GM12891 (cell line): ENCODE measurements at regions not wholly inside any gene's neighbourhood (a gene's known extent, or its start where the extent isn't known, plus 50 kb on each side); places are given as distances from the start of the nearest gene placed in this dataset.
"Not testable (repeated sequence)": the region's sequence is repeated elsewhere in the genome, so short reads cannot be mapped to it uniquely, and the experiment has no call there.

Experiments used
- DNase-seq: peaks from one replicate; pipeline ENCODE4 v3.0.0; 2011; ENCODE audit warnings: low spot score; ENCODE audit not compliant: insufficient read length
- FAIRE-seq: peaks from 2 replicates; lab custom pipeline; 2011; peaks lifted over from hg19 to GRCh38; lab: Jason Lieb, UNC
- PAX5 ChIP-seq: IDR thresholded peaks from 2 replicates; pipeline ENCODE4 v1.6.1; 2011; ENCODE audit warnings: low read length, moderate library complexity, mild to moderate bottlenecking; ENCODE audit not compliant: insufficient read depth, severe bottlenecking
- POLR2A ChIP-seq: IDR thresholded peaks from 2 replicates; pipeline ENCODE4 v1.6.1; 2011; ENCODE audit warnings: low read depth, low read length, control low read depth
- POLR2AphosphoS5 ChIP-seq: IDR thresholded peaks from 2 replicates; pipeline ENCODE4 v1.6.1; 2011; ENCODE audit warnings: low read depth, low read length, control low read depth
- POU2F2 ChIP-seq: IDR thresholded peaks from 2 replicates; pipeline ENCODE4 v1.6.1; 2011; ENCODE audit warnings: low read depth, mild to moderate bottlenecking, control low read depth, low read length, moderate library complexity
- SPI1 ChIP-seq: IDR thresholded peaks from 2 replicates; pipeline ENCODE4 v1.6.1; 2011; ENCODE audit warnings: low read depth, low read length, control low read depth
- TAF1 ChIP-seq: IDR thresholded peaks from 2 replicates; pipeline ENCODE4 v1.6.1; 2011; ENCODE audit warnings: low read depth, low read length, control low read depth

DNA sequence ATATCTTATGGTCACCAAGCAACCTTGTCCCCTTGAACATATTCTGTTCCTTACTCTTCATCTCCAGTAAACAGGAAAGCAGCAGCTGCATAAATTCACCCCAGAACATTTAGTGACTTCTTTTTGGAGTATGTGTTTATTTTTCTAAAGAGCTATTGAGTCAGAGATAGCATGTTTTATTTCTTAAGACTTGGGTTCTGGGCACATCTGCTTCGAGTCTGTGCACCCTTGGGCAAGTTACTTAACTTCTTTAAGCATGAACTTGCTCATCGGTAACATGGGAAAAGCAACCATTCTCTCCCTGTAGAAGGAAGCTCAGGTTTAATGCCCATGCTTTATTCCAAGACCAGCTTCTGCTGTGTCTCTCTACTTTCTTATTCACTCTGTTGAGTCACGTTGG lies 309.3 kb upstream of the MEX3C start:
- FAIRE-seq (no peak), DNase-seq (no peak)
- TF ChIP-seq SPI1: no peak
- TF ChIP-seq POLR2A: no peak

DNA sequence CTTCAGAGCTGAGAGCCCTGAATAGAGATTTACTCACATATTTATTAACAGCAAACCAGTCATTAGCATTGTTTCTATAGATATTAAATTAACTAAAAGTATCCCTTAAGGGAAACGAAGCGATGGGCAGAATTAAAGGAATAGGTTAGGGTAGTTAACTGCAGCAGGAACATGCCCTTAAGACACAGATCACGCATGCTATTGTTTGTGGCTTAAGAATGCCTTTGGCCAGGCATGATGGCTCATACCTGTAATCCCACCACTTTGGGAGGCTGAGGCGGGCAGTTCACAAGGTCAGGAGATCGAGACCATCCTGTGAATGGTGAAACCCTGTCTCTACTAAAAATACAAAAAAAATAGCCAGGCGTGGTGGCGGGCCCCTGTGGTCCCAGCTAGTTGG lies 310.9 kb upstream of the MEX3C start:
- not testable (repeated sequence) for FAIRE-seq, DNase-seq

DNA sequence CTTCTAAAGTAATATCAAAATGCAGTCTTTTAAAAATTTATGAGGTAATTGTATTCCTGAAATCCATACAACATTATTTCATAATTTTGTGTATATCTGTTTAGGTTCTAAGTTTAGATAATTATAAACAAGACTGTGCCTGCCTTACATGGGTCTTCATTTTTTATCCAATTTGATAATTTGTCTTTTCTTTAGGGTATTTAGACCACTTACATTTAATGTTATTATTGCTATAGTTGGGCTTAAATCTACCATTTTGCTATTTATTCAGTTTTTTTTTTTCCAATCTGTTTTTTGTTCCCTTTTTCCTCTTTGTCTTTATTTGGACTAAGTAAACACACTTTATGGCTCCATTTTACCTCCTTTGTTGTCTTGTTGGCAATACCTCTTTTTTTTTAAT lies 312.5 kb upstream of the MEX3C start:
- no peak for TF ChIP-seq POU2F2
- no peak for TF ChIP-seq TAF1
- no peak for TF ChIP-seq SPI1
- TF ChIP-seq PAX5: no peak
- TF ChIP-seq POLR2AphosphoS5: no peak
- TF ChIP-seq POLR2A: no peak
- DNase-seq: no peak
- no peak for FAIRE-seq

DNA sequence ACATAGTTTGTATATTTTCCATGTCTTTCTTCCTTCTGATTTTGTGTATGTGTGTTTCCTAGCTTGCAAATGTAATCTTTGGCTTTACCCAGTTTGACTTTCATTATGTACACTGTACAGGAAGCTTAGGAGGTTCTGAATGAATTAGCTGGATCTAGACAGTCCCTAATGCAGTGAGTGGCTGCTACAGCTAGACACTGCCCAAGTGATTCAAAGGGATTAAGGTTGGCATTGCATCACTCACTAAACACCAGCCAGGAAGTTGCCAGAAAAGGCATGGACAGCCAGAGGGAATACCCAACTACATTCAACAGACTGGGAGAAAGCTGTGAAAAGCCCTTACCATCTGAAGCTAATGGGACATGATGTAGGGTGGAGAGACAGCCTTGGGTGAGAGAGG lies 316.0 kb upstream of the MEX3C start:
- TF ChIP-seq PAX5 (no peak), SPI1 (no peak), POU2F2 (no peak), POLR2A (no peak), TAF1 (no peak)
- no peak for DNase-seq
- no peak for FAIRE-seq

DNA sequence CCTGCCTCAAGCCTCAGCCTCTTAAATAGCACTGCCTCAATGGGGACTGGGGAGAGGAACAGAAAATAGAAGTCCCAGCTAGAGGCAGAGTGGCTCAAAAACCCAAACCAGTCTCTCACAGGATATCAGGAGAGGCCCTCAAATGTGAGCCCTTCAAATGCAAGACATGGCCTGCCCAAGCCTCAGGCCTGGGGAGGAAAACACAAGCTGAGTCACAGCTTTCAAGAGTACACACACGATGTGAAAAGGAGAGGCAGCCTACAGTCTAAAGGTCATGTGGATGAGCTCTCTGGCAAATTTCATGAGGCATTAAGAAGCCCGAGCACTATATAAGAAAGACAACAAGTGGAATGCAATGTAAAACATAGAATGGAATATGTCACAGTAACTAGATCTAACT lies 316.6 kb upstream of the MEX3C start:
- TF ChIP-seq POLR2A: no peak
- no peak for TF ChIP-seq TAF1
- no peak for TF ChIP-seq POLR2AphosphoS5
- no peak for TF ChIP-seq PAX5
- TF ChIP-seq SPI1: no peak
- TF ChIP-seq POU2F2: no peak
- no peak for DNase-seq
- no peak for FAIRE-seq

DNA sequence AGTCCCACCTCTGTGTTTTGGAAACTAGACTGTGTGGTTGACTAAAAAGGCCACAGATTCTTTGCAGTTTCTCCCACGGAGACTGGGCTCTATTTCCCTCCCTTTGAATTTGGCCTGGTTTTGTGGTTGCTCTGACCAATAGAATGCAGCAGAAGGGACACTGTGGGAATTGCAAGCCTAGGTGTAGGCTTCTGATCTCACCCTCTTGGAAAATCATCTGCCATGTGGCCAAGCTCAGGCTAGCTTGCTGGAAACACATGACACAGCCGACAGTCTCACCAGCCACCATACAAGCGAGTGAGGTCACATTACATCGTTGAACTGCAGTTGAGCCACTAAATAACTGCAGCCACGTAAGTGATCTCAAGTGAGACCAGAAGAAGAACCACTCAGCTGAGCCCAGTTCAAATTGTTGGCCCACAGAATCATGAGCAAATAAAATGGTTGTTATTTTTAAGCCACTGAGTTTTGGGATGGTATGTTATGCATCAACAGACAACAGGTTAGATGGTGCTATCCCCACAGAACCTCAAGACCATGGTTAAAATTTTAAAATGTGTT lies 319.1 kb upstream of the MEX3C start:
- FAIRE-seq (no peak), DNase-seq (no peak)
- TF ChIP-seq PAX5: no peak
- no peak for TF ChIP-seq POLR2AphosphoS5
- TF ChIP-seq POLR2A: no peak
- no peak for TF ChIP-seq SPI1
- no peak for TF ChIP-seq POU2F2
- TF ChIP-seq TAF1: no peak

DNA sequence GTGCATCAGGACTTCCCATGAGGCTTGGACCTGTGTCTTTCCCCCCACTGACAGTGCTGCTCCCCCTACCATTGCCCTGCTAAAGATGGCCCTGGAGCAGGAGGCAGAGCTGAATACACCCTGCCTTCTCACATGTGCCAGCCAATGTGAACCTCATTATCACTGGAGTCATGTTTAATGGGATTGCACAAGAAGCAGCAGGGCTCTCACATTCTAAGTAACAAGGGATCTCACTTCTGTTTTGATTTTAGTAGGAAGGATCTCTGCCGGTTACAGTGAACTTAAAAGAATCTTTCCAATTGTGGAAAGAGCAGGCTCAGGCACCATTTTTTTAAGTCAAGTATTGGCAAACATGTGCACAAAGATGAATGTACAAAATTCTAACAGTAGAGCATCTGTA lies 322.1 kb upstream of the MEX3C start:
- DNase-seq (no peak), FAIRE-seq (no peak)
- TF ChIP-seq SPI1: no peak
- no peak for TF ChIP-seq TAF1

DNA sequence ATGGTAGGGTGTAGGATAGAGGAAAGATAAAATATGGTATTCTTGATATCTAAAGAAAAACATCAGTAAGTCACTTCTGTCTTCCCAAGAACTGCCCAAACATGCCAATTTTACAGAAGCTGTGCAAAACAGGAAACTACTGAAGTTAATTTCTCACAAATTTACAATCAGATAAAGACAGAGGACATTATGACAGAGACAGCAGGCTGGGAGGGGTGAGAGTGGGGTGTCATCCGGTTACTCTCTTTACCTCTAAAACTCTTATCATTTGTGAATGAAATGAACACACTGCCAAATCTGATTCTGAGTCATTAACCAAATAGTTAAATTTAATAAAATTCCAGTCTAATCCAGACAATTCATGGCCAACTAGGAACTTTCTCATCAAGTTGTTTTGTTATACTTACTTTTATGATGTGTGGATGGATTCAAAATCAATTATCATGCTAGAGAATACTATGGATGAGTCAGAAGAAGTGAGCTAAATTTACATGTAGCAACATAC lies 323.2 kb upstream of the MEX3C start:
- TF ChIP-seq TAF1 (no peak), POLR2A (no peak), POLR2AphosphoS5 (no peak), SPI1 (no peak), PAX5 (no peak), POU2F2 (no peak)
- DNase-seq (no peak), FAIRE-seq (no peak)

DNA sequence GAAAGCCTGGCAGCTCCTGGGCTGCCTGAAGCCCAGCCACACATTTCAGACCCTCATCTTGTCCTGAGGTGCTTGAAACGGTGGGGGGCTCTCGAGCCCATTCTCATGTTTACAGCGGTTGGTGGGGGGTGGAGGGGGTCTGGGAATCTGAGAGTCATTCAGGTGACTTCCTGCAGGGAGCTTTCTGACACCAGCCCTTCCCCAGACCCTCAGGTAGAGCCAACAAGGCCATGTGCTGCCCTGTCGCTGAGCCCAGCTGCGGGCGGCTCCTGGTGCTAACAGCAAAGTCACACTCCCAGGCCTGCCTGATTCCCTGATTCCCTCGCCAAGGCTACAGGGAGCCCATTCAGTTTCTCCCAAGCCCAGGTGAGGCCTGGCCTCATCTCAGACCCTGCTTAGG lies 324.9 kb upstream of the MEX3C start:
- DNase-seq: no peak
- TF ChIP-seq POLR2AphosphoS5: no peak
- TF ChIP-seq TAF1: no peak
- no peak for TF ChIP-seq PAX5
- TF ChIP-seq SPI1: no peak
- FAIRE-seq: no peak

DNA sequence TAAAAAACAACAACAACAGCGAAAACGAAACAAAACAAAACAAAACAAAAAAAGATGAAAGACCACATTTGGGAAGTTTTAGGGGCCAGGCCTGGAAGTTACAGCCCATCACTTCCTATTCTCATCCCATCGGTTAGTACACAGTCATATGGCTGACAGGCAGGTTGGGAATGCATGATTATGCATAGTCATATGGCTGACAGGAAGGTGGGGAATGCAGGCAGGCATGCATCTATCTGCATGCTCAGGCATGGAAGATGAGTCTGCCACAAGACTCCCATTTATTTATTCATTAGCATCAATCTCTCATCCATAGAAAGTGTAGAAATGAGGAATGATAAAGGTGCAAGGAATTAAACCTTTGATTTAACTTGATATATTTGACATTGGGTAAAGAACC lies 325.3 kb upstream of the MEX3C start:
- TF ChIP-seq SPI1 (no peak), POU2F2 (no peak), POLR2AphosphoS5 (no peak), PAX5 (no peak), TAF1 (no peak), POLR2A (no peak)
- DNase-seq (no peak), FAIRE-seq (no peak)

DNA sequence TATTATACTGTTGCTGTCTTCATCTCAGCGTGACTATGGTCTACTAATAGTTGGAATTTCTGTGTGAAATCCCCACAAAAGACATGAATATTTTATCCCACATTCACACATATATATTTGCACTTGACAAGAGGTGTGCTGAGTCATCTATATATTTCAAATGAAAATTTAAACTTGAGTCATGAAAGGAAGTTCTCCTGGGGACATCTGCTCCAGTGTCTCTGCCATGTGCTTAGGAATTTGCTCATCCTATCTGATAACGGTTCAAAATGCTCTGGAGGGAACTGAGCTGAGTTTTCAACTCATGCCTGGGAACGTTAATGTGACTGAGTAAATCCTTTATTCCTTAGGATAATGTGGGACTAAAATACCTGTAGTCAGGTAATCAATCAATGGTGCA lies 326.2 kb upstream of the MEX3C start:
- no peak for TF ChIP-seq SPI1
- TF ChIP-seq PAX5: no peak
- no peak for TF ChIP-seq POU2F2
- no peak for TF ChIP-seq POLR2A
- TF ChIP-seq POLR2AphosphoS5: no peak
- no peak for TF ChIP-seq TAF1
- DNase-seq (no peak), FAIRE-seq (no peak)
